ENCODE measurements at regions not wholly inside any gene's neighbourhood (a gene's known extent, or its start where the extent isn't known, plus 50 kb on each side); places are given as distances from the start of the nearest gene placed in this dataset.
"Not testable (repeated sequence)": the region's sequence is repeated elsewhere in the genome, so short reads cannot be mapped to it uniquely, and the experiment has no call there.

DNA sequence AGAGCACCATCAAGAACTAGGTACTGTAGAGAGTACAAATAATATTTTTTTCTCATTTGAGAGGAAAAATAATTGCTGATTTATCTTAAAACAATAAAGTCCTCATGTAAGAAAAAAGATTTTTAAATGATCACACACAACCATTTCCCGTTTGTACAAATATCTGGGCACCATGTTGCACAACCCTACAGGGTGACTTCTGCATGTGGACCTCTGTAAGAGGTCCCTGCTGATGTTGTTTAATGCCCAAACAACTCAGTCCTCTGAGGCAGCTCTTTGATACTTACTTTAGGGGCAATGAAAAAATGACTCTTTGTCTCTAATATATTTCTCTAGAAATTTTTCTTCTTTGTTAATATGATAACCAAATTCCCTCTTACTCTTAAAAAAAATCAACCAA lies 168.1 kb upstream of the SATB1 start:
- DNase-seq = no peak

DNA sequence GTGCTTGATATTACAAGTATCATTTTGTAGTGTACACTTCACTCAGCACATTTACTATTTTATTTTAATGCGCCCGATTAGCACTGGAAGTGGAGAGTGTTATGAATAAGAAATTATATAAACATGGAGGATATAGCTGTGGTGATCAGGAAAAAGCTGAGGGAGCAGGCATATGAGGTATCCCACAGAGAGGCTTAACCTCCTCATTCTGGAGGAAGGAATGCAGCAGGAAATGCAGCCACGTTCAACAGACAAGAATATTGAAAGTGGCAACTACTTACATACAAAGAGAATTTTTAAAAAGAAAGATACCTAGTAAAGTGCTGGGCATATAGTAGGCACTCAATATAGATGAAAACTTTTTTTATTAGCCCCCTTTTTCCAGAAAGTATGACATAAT lies 166.0 kb upstream of the SATB1 start:
- no peak for DNase-seq

DNA sequence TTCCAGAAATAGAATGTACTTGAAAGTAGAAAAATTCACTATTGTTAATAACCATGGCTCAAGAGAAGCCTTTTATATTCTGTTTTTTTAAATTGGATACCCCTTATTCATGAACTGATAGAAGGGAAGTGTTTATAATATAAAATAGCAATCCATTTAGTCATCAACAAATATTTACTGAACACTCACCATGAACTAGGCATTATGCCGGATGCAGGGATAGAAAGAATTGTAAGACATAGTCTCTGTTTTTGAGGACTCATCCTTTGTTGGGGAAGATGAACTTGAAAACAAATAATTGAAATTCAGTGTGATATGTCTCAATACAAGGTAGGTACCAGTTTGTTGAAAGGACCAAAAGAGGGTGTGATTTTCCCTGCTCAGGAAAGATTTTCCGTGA lies 160.9 kb upstream of the SATB1 start:
- DNase-seq = no peak

DNA sequence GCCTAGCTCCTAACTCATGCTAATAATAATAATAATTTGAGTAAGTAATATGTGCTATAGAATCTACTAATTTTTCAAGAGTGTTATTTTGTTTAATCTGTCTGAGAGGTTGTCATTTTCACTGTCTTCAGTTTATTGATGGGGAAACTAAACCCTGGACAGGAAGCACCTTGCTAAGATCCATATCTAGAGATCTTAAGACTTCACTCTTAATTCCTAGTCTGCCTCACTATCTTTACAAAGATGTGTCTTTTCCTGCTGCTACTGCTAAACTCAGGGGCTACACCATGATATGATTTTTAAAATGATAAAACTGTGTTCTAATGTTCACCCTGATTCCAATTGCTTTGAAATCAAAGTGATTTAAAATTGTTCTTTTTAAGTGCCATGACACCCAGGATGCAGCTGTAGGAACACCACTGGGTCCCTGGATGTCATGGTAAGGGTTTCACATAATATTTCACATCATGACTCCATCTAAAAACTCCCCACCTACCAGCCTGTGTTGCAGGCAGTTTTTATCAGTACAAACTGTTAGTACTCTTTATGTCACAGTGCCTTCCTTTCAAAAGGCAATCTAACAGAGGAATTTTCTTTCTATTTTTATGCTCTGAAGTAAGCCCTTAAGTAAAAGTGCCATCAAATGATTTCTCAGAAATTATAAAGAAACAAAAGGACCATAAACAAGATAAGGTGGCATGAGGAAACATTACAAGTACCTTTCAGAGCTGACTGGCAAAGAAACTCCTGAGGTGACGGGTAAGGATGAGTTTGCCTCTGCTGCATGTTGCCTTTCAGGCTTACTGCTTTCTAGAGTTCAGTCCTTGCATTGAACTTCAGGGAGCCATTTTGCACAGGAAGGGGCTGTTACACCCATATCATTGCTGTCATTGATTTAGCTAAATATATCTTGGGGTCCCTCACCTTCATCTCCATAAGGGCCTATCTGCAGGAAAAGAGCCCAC lies 160.1 kb upstream of the SATB1 start:
- DNase-seq = no peak

DNA sequence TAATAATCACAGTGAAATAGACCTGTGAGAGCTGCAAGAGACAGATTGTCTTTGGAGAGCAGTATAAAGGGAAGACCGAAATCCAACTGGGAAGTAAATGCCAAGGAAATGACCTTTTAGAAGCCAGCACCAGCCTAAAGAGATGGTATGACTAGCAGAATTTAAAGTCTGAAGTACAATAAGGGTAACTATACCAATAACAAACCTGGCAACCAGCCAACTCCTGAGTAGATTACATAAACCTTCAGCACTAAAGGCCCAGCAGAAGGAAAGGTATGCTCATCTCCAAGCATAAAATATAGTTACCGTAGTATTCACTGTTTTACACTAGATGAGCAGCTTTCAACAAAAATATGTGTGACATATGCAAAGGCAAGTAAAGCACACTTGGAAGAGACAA lies 155.1 kb upstream of the SATB1 start:
- DNase-seq = no peak

GRCh38 chr3:18579661-18580060 lies 154.5 kb upstream of the SATB1 start:
- DNase-seq = no peak

DNA sequence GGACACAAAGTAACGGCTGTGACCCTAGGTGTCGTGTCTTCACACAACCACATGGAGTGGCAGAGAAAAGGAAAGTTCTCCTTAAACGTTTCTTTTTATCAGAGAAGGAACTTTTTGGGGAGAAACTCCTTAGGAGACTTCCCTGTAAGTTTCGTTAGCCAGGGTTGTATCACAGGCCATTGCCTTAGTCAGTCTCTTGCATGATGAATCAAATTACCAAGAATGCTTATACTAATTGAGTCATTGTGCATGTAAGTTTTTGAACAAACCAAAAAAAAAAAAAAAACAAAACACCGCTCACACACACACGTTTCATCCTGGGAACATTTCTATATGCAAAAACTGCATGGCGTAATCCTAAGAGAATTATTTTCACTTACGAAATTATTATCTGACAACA lies 150.4 kb upstream of the SATB1 start:
- no peak for DNase-seq

DNA sequence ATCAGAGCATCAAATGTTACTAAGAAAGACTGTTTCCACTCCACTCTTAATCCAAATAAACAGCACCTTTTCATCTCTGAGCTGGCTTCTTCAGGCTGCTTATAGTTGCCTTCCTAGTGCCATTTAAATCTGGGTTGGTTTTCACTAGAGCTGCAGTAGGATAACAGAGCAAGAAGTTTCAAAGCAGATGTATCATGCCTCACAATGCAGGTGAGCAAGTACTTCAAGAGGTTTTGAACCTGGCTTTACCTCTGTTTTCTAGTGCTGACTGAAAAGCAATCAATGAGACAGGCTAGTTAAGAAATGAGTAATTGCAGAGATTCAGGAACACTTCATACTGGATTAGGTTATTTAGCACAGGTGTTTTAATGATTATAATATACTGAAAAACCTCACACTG lies 147.7 kb upstream of the SATB1 start:
- DNase-seq = no peak

DNA sequence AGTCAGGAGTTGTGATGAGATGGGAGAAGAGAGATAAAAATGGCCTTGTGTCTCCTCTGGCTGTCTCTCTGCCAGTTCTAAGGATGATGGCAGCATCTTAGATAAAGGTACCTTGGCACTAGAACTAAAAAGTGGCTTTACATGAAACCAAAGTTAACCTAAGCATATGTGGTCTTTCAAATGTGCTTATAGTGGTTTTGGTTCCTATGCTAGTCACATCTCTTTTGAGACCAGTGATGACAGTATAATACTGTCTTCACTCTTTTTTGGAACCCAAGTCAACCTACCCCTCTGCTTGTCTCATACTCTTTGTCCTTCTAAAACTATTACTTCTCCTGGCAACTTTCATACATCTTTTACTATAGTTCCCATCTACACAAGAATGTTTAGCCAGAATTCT lies 142.2 kb upstream of the SATB1 start:
- no peak for DNase-seq

DNA sequence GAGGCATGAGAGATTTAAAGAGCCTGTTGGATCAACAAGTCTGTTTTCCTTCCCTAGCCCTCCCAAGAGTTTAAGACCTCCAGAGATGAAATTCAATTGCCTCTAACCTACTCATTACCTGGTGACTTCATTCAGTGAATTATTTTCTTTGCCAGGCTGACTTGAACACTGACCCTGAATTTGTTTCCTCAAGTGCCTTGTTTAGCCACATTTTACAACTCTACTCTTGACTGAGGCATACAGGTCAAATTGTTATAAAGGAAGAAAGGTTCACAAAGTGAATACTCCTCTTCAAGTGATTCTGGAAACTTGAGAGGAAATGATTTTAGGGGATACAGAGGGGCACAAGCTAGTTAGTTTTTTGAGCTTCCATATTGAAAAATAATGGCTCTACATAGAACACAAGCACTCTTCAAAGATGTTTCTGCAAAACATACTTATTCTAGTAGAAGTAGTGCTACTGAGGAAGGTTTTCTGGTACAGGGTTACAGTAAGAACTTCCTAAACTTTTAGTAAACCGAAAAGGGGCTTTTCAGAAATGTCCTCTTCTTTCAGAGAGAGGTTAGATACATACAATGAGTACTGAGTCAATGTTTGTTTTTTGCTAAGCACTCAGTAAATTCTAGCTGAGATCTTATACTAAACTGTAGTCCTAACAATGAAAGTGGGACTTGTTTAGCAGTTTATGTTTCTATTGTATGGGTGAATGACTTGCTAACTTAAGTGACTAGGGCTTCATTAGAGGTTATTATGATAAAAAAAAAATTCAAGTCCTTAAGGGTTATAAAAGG lies 137.4 kb upstream of the SATB1 start:
- no peak for DNase-seq

- peak; percentile 64 for DNase-seq
Measured at GRCh38 chr3:18559331-18559842, 134.2 kb upstream of the SATB1 start.

- no peak for DNase-seq
Measured at GRCh38 chr3:18558507-18558906, 133.4 kb upstream of the SATB1 start.

DNA sequence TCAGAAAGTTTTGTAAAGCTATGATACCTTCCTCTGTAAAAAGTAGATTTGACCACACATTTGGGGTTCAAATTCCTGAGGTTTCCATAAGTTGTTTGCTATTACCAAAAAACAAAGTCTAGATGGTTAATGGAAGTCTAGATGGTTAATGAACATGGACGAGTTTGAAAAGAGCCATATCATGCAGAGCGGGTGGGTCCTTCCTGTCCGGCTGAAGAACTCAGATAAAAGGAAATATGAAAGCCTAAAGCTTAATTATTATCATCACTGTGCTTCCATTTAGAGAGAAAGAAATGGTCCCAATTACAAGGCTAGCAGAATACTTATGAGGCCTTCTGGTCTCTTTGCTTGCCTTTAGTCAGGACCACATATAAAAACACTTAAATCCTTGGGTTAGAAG lies 132.1 kb upstream of the SATB1 start:
- no peak for DNase-seq

- DNase-seq = peak; percentile 84
Measured at GRCh38 chr3:18556503-18557135, 131.5 kb upstream of the SATB1 start.

GRCh38 chr3:18556001-18556408 lies 130.9 kb upstream of the SATB1 start:
- DNase-seq = no peak

- not testable (repeated sequence) for DNase-seq
Measured at GRCh38 chr3:18552579-18553105, 127.5 kb upstream of the SATB1 start.

DNA sequence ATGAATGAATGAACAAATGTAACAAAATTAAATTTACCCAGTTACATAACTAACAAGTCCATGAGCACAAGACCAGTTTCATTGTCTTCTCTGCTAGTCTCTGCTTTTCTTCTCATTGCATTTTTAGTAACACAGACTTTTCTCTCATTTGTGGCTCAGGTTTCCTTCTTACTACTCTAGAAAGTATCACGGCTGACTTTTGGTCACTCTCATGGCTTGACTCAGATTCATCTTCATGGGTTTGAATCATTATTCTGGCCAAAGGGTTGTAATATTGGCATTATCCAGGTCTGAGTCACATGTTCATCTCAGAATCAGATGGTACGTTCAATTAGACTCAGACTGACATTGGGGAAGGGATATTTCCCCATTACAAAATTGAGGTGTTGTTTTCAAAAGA lies 121.5 kb upstream of the SATB1 start:
- no peak for DNase-seq

DNA sequence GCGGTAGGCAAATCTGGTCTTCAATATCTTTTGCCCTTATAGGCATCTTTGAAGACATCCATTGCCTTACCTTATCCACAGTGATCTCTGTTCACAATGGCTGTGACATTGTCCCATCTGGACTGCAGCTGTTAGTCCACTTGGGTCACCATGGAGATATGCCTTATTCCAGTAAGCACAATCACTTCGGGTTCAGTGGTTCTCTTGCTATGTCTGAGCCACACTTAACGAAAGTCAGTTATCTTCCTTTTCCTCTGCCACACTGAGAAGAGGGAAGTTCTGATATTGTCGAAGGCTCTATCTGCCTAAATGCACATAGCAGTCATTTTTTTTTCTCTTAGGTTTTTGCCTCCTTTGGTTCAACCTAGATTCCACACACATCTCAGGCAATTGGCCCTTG lies 119.0 kb upstream of the SATB1 start:
- DNase-seq = no peak

GRCh38 chr3:18538463-18539230 lies 113.5 kb upstream of the SATB1 start:
- no peak for DNase-seq

GRCh38 chr3:18533039-18533438 lies 107.9 kb upstream of the SATB1 start:
- DNase-seq = no peak

- DNase-seq = no peak
Measured at GRCh38 chr3:18531662-18532061, 106.5 kb upstream of the SATB1 start.

DNA sequence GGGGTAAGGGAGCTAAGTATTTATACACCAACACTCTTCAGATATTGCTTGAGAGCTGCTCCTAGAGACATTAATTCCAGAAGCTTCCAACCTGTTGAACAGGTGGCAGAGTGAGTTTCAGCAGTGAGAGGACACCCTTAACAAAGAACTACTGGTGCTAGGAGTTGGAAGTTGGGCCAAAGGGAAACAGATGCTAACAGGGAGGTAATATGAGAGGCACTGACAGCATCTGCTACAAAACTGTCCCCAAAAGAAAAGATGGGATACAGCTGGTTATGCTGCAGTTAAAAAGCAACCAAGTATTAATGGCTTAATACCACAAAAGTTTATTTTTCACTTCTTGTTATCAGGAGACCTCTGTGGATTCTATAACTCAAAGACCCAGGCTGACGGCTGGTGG lies 104.5 kb upstream of the SATB1 start:
- no peak for DNase-seq
